ENCODE measurements at regions not wholly inside any gene's neighbourhood (a gene's known extent, or its start where the extent isn't known, plus 50 kb on each side); places are given as distances from the start of the nearest gene placed in this dataset.
"Not testable (repeated sequence)": the region's sequence is repeated elsewhere in the genome, so short reads cannot be mapped to it uniquely, and the experiment has no call there.

- DNase-seq = no peak
Observed at GRCh38 chr3:40756500-40756899, 231.7 kb downstream of the ZNF621 start.

GRCh38 chr3:40762771-40763170, 238.0 kb downstream of the ZNF621 start:
- DNase-seq = not testable (repeated sequence)

- DNase-seq = no peak
Observed at GRCh38 chr3:40763807-40764206, 239.0 kb downstream of the ZNF621 start.

- DNase-seq = no peak
Observed at GRCh38 chr3:40764747-40765146, 240.0 kb downstream of the ZNF621 start.

GRCh38 chr3:40765884-40766283, 241.1 kb downstream of the ZNF621 start:
- DNase-seq = no peak

GRCh38 chr3:40766396-40766795, 241.6 kb downstream of the ZNF621 start:
- no peak for DNase-seq

GRCh38 chr3:40768046-40768445, 243.3 kb downstream of the ZNF621 start:
- no peak for DNase-seq

GRCh38 chr3:40768536-40768935, 243.8 kb downstream of the ZNF621 start:
- no peak for DNase-seq

- DNase-seq = no peak
Observed at GRCh38 chr3:40770061-40770460, 245.3 kb downstream of the ZNF621 start.

GRCh38 chr3:40771112-40771511, 246.4 kb downstream of the ZNF621 start:
- no peak for DNase-seq

GRCh38 chr3:40779039-40779438, 254.3 kb downstream of the ZNF621 start:
- no peak for DNase-seq

GRCh38 chr3:40780291-40780924, 255.6 kb downstream of the ZNF621 start:
- DNase-seq = no peak

- no peak for DNase-seq
Observed at GRCh38 chr3:40780925-40781406, 256.2 kb downstream of the ZNF621 start.

- DNase-seq = no peak
Observed at GRCh38 chr3:40782111-40782721, 257.5 kb downstream of the ZNF621 start.

GRCh38 chr3:40790746-40791145, 266.0 kb downstream of the ZNF621 start:
- DNase-seq = no peak

- no peak for DNase-seq
Observed at GRCh38 chr3:40793730-40794129, 269.0 kb downstream of the ZNF621 start.

GRCh38 chr3:40800343-40800742, 275.6 kb downstream of the ZNF621 start:
- DNase-seq = no peak

GRCh38 chr3:40801284-40801741, 276.6 kb downstream of the ZNF621 start:
- no peak for DNase-seq

- DNase-seq = no peak
Observed at GRCh38 chr3:40803311-40803710, 278.6 kb downstream of the ZNF621 start.

- no peak for DNase-seq
Observed at GRCh38 chr3:40805456-40805855, 280.7 kb downstream of the ZNF621 start.

- no peak for DNase-seq
Observed at GRCh38 chr3:40810813-40811212, 286.1 kb downstream of the ZNF621 start.

- no peak for DNase-seq
Observed at GRCh38 chr3:40817017-40817416, 292.3 kb downstream of the ZNF621 start.

- no peak for DNase-seq
Observed at GRCh38 chr3:40821315-40821714, 296.6 kb downstream of the ZNF621 start.

GRCh38 chr3:40827226-40827625, 302.5 kb downstream of the ZNF621 start:
- DNase-seq = no peak

Measured in SIG-M5 (cell line).